ENCODE measurements at regions not wholly inside any gene's neighbourhood (a gene's known extent, or its start where the extent isn't known, plus 50 kb on each side); places are given as distances from the start of the nearest gene placed in this dataset.

GRCh38 chr16:80283466-80284392 is 257.1 kb upstream of the DYNLRB2 start:
- intact Hi-C loops (cut with micrococcal nuclease), result no loop called here
- TF ChIP-seq CTCF (IDR thresholded peaks at IDR 0.05), result no peak
- Histone ChIP-seq H3K36me3 (ENCODE audit: control insufficient read depth, insufficient read depth, low read length) (no peaks in the 10 kb centered on the region), H3K27ac (ENCODE audit: low read length) (no peak overlapping the region), H3K4me3 (ENCODE audit: low read length) (no peak overlapping the region), H3K9me3 (ENCODE audit: control insufficient read depth, insufficient read depth, low read length) (no peaks in the 10 kb centered on the region), H3K27me3 (ENCODE audit: control insufficient read depth, insufficient read depth, low read length) (no peaks in the 10 kb centered on the region), H3K4me1 (ENCODE audit: control insufficient read depth, insufficient read depth, low read length) (no peaks in the 10 kb centered on the region)
- Mint-ChIP-seq H3K4me3 (no peak overlapping the region), H3K4me1 (no peaks in the 10 kb centered on the region), H3K27me3 (ENCODE audit: low read depth in 2 of 2) (peaks cover 4 to 14% of the 10 kb centered on the region in 2 donors), H3K9me3 (peaks cover 0 to 2% of the 10 kb centered on the region in 2 donors), H3K36me3 (no peaks in the 10 kb centered on the region), H3K27ac (no peak overlapping the region)
- ATAC-seq, result no peak
- no peak for DNase-seq
- 74% methylated on average over 2 of the region's 2 CpGs for WGBS (ENCODE audit: insufficient coverage)

- H3K36me3 Mint-ChIP-seq, result no peaks in the 10 kb centered on the region
- H3K27me3 ChIP-seq (ENCODE audit: control insufficient read depth, insufficient read depth, low read length), result no peaks in the 10 kb centered on the region
- no peak for TF ChIP-seq CTCF (IDR thresholded peaks at IDR 0.05)
- H3K4me3 Mint-ChIP-seq, result no peak overlapping the region
- H3K27ac ChIP-seq (ENCODE audit: low read length), result no peak overlapping the region
- no peak overlapping the region for H3K27ac Mint-ChIP-seq
- H3K4me1 ChIP-seq (ENCODE audit: control insufficient read depth, insufficient read depth, low read length), result no peaks in the 10 kb centered on the region
- ATAC-seq (no peak), DNase-seq (no peak)
- peaks cover 0 to 2% of the 10 kb centered on the region in 2 donors for H3K9me3 Mint-ChIP-seq
- H3K4me1 Mint-ChIP-seq, result no peaks in the 10 kb centered on the region
- no peak overlapping the region for H3K4me3 ChIP-seq (ENCODE audit: low read length)
- no peaks in the 10 kb centered on the region for H3K36me3 ChIP-seq (ENCODE audit: control insufficient read depth, insufficient read depth, low read length)
- 79% methylated on average over 7 of the region's 7 CpGs for WGBS (ENCODE audit: insufficient coverage)
- no peaks in the 10 kb centered on the region for H3K9me3 ChIP-seq (ENCODE audit: control insufficient read depth, insufficient read depth, low read length)
- peaks cover 6 to 7% of the 10 kb centered on the region in 2 donors for H3K27me3 Mint-ChIP-seq (ENCODE audit: low read depth in 2 of 2)
- intact Hi-C loops (cut with micrococcal nuclease), result no loop called here
Observed at GRCh38 chr16:80280557-80280956, 260.2 kb upstream of the DYNLRB2 start.

- ATAC-seq, result no peak
- Mint-ChIP-seq H3K4me1 (no peaks in the 10 kb centered on the region), H3K27ac (no peak overlapping the region), H3K27me3 (ENCODE audit: low read depth in 2 of 2) (peaks cover 6 to 7% of the 10 kb centered on the region in 2 donors), H3K4me3 (no peak overlapping the region), H3K36me3 (no peaks in the 10 kb centered on the region), H3K9me3 (peaks cover 0 to 2% of the 10 kb centered on the region in 2 donors)
- H3K36me3 ChIP-seq (ENCODE audit: control insufficient read depth, insufficient read depth, low read length), result no peaks in the 10 kb centered on the region
- no peak overlapping the region for H3K27ac ChIP-seq (ENCODE audit: low read length)
- H3K27me3 ChIP-seq (ENCODE audit: control insufficient read depth, insufficient read depth, low read length), result no peaks in the 10 kb centered on the region
- no peak for DNase-seq
- H3K4me1 ChIP-seq (ENCODE audit: control insufficient read depth, insufficient read depth, low read length), result no peaks in the 10 kb centered on the region
- no peak overlapping the region for H3K4me3 ChIP-seq (ENCODE audit: low read length)
- intact Hi-C loops (cut with micrococcal nuclease), result no loop called here
- H3K9me3 ChIP-seq (ENCODE audit: control insufficient read depth, insufficient read depth, low read length), result no peaks in the 10 kb centered on the region
- WGBS (ENCODE audit: insufficient coverage), result 94% methylated on average over 4 of the region's 4 CpGs
- no peak for TF ChIP-seq CTCF (IDR thresholded peaks at IDR 0.05)
Observed at GRCh38 chr16:80279656-80280055, 261.1 kb upstream of the DYNLRB2 start.
